AG09319 (cell line): ENCODE measurements at regions not wholly inside any gene's neighbourhood (a gene's known extent, or its start where the extent isn't known, plus 50 kb on each side); places are given as distances from the start of the nearest gene placed in this dataset.

Source experiments
- DNase-seq: peaks from one replicate; pipeline ENCODE4 v3.0.0-alpha.2; 2010; ENCODE audit warnings: low read depth; ENCODE audit errors: extremely low read depth
- CTCF ChIP-seq: IDR thresholded peaks from 2 replicates; pipeline ENCODE4 v1.5.1; 2011; ENCODE audit warnings: low read depth, mild to moderate bottlenecking, inconsistent platforms, low read length, moderate library complexity

GRCh38 chr11:36726420-36726819 lies 128.4 kb upstream of the RAG2 start:
- no peak for TF ChIP-seq CTCF
- DNase-seq: no peak

- no peak for TF ChIP-seq CTCF
- DNase-seq: no peak
Measured at GRCh38 chr11:36724742-36725385, 126.8 kb upstream of the RAG2 start.

GRCh38 chr11:36722421-36722820 lies 124.4 kb upstream of the RAG2 start:
- no peak for DNase-seq
- no peak for TF ChIP-seq CTCF

- DNase-seq: no peak
- no peak for TF ChIP-seq CTCF
Measured at GRCh38 chr11:36719358-36720107, 121.5 kb upstream of the RAG2 start.

GRCh38 chr11:36718451-36718850 lies 120.4 kb upstream of the RAG2 start:
- DNase-seq: no peak
- no peak for TF ChIP-seq CTCF

GRCh38 chr11:36713715-36714114 lies 115.7 kb upstream of the RAG2 start:
- DNase-seq: no peak

More at GRCh38 chr11:36713715-36714114, 115.7 kb upstream of the RAG2 start:
- no peak for TF ChIP-seq CTCF
